GM21825 (cell line): ENCODE measurements at regions not wholly inside any gene's neighbourhood (a gene's known extent, or its start where the extent isn't known, plus 50 kb on each side); places are given as distances from the start of the nearest gene placed in this dataset.

Experiments used
- ATAC-seq: cut with Tn5 transposase; IDR thresholded peaks from one replicate; pipeline ENCODE4 v1.9.1; 2021; ENCODE audit warnings: mild to moderate bottlenecking, moderate library complexity; ENCODE audit not compliant: unreplicated experiment

- no peak for ATAC-seq
Measured at GRCh38 chr3:102206511-102207031, 228.2 kb upstream of the ZPLD1 start.

GRCh38 chr3:102207151-102207571 lies 227.7 kb upstream of the ZPLD1 start:
- no peak for ATAC-seq

- ATAC-seq: no peak
Measured at GRCh38 chr3:102215166-102215565, 219.6 kb upstream of the ZPLD1 start.

- ATAC-seq: no peak
Measured at GRCh38 chr3:102223132-102223531, 211.7 kb upstream of the ZPLD1 start.

GRCh38 chr3:102224171-102224570 lies 210.6 kb upstream of the ZPLD1 start:
- no peak for ATAC-seq

GRCh38 chr3:102225005-102225404 lies 209.8 kb upstream of the ZPLD1 start:
- no peak for ATAC-seq

GRCh38 chr3:102225407-102226132 lies 209.2 kb upstream of the ZPLD1 start:
- no peak for ATAC-seq

GRCh38 chr3:102226463-102226862 lies 208.4 kb upstream of the ZPLD1 start:
- no peak for ATAC-seq

- ATAC-seq: peak; percentile 49
Measured at GRCh38 chr3:102229062-102229655, 205.7 kb upstream of the ZPLD1 start.

GRCh38 chr3:102230057-102230456 lies 204.8 kb upstream of the ZPLD1 start:
- no peak for ATAC-seq

GRCh38 chr3:102233881-102234280 lies 200.9 kb upstream of the ZPLD1 start:
- ATAC-seq: peak; percentile 97

- peak; percentile 36 for ATAC-seq
Measured at GRCh38 chr3:102235679-102236078, 199.1 kb upstream of the ZPLD1 start.

GRCh38 chr3:102237181-102237580 lies 197.6 kb upstream of the ZPLD1 start:
- no peak for ATAC-seq

- no peak for ATAC-seq
Measured at GRCh38 chr3:102237838-102238237, 197.0 kb upstream of the ZPLD1 start.

GRCh38 chr3:102238362-102238761 lies 196.5 kb upstream of the ZPLD1 start:
- no peak for ATAC-seq

- ATAC-seq: no peak
Measured at GRCh38 chr3:102240720-102241119, 194.1 kb upstream of the ZPLD1 start.

GRCh38 chr3:102248981-102249705 lies 185.7 kb upstream of the ZPLD1 start:
- ATAC-seq: no peak

GRCh38 chr3:102255736-102256135 lies 179.1 kb upstream of the ZPLD1 start:
- ATAC-seq: no peak

GRCh38 chr3:102258666-102259227 lies 176.1 kb upstream of the ZPLD1 start:
- peak; percentile 63 for ATAC-seq

GRCh38 chr3:102259663-102260062 lies 175.2 kb upstream of the ZPLD1 start:
- no peak for ATAC-seq

GRCh38 chr3:102265720-102266119 lies 169.1 kb upstream of the ZPLD1 start:
- no peak for ATAC-seq
